DOHH2 (cell line): ENCODE measurements at regions not wholly inside any gene's neighbourhood (a gene's known extent, or its start where the extent isn't known, plus 50 kb on each side); places are given as distances from the start of the nearest gene placed in this dataset.

ENCODE experiments used
- H3F3A ChIP-seq: fragments of 200-600 bp; sonication (generic), shearing (Covaris generic); 2 replicates; pipeline ENCODE4 v1.6.0; 2016; ENCODE audit warnings: antibody characterized with exemption, mild to moderate bottlenecking; ENCODE audit not compliant: control insufficient read depth, insufficient read depth
- H3K27ac ChIP-seq: fragments of 200-600 bp; sonication (generic); 2 replicates; pipeline ENCODE4 v1.5.1; 2014; ENCODE audit warnings: low read depth, mild to moderate bottlenecking, low read length, moderate library complexity
- H3K27me3 ChIP-seq: fragments of 200-600 bp; sonication (generic); 2 replicates; pipeline ENCODE4 v1.6.1; 2014; ENCODE audit warnings: mild to moderate bottlenecking, low read length, mixed read lengths; ENCODE audit not compliant: control insufficient read depth
- H3K36me3 ChIP-seq: fragments of 200-600 bp; sonication (generic); 2 replicates; pipeline ENCODE4 v1.6.1; 2014; ENCODE audit warnings: mild to moderate bottlenecking, low read length, moderate library complexity, mixed read lengths; ENCODE audit not compliant: control insufficient read depth
- H3K4me1 ChIP-seq: fragments of 200-600 bp; sonication (generic); 2 replicates; pipeline ENCODE4 v1.6.1; 2014; ENCODE audit warnings: mild to moderate bottlenecking, low read length, mixed read lengths; ENCODE audit not compliant: control insufficient read depth
- H3K4me2 ChIP-seq: fragments of 200-600 bp; sonication (generic); 2 replicates; pipeline ENCODE4 v1.6.0; 2014; ENCODE audit warnings: mild to moderate bottlenecking, low read length, moderate library complexity
- H3K4me3 ChIP-seq: fragments of 200-600 bp; sonication (generic); 2 replicates; pipeline ENCODE4 v1.5.1; 2014; ENCODE audit warnings: mild to moderate bottlenecking, low read length, mixed read lengths
- H3K79me2 ChIP-seq: fragments of 200-600 bp; sonication (generic); 2 replicates; pipeline ENCODE4 v1.6.1; 2014; ENCODE audit warnings: mild to moderate bottlenecking, low read length, mixed read lengths; ENCODE audit not compliant: control insufficient read depth
- H3K9me2 ChIP-seq: fragments of 200-600 bp; sonication (generic); replicated peaks from 2 replicates; pipeline ENCODE4 v1.6.1; 2014; ENCODE audit warnings: mild to moderate bottlenecking, low read length, mixed read lengths; ENCODE audit not compliant: control insufficient read depth
- H3K9me3 ChIP-seq: fragments of 200-600 bp; sonication (generic); 2 replicates; pipeline ENCODE4 v1.6.1; 2014; ENCODE audit warnings: antibody characterized with exemption, low read length, mixed read lengths; ENCODE audit not compliant: control insufficient read depth, insufficient read depth
- H4K20me1 ChIP-seq: fragments of 200-600 bp; sonication (generic); 2 replicates; pipeline ENCODE4 v1.6.0; 2014; ENCODE audit warnings: low read depth, mild to moderate bottlenecking, antibody characterized with exemption, low read length, moderate library complexity; ENCODE audit not compliant: control insufficient read depth, insufficient read depth
- CTCF ChIP-seq: fragments of 200-600 bp; sonication (generic); IDR thresholded peaks from one replicate; pipeline ENCODE4 v1.5.1; 2014; ENCODE audit warnings: antibody characterized with exemption, mild to moderate bottlenecking, low read depth, low read length; ENCODE audit not compliant: poor library complexity, severe bottlenecking
- EZH2phosphoT487 ChIP-seq: fragments of 200-600 bp; sonication (generic); IDR thresholded peaks from 2 replicates; pipeline ENCODE4 v1.6.1; 2017; ENCODE audit warnings: borderline replicate concordance, mild to moderate bottlenecking, antibody characterized with exemption, low read length, moderate library complexity, mixed read lengths

- no peak overlapping the region for H3K4me3 ChIP-seq
- H3K9me3 ChIP-seq, result no peaks in the 10 kb centered on the region
- no peaks in the 10 kb centered on the region for H3K27me3 ChIP-seq
- TF ChIP-seq EZH2phosphoT487 (no peak), CTCF (no peak)
- no peaks in the 10 kb centered on the region for H3K4me1 ChIP-seq
- H3F3A ChIP-seq, result no peaks in the 10 kb centered on the region
- no peak overlapping the region for H3K27ac ChIP-seq
- no peaks in the 10 kb centered on the region for H3K9me2 ChIP-seq
- no peaks in the 10 kb centered on the region for H3K79me2 ChIP-seq
- H3K36me3 ChIP-seq, result no peaks in the 10 kb centered on the region
- H3K4me2 ChIP-seq, result no peak overlapping the region
- no peaks in the 10 kb centered on the region for H4K20me1 ChIP-seq
Observed at GRCh38 chr11:15589070-15589626, 474.4 kb downstream of the INSC start.

GRCh38 chr11:15590132-15590531, 475.4 kb downstream of the INSC start:
- Histone ChIP-seq H3K4me1 (no peaks in the 10 kb centered on the region), H3K9me2 (no peaks in the 10 kb centered on the region), H4K20me1 (no peaks in the 10 kb centered on the region), H3K4me2 (no peak overlapping the region), H3K36me3 (no peaks in the 10 kb centered on the region), H3K9me3 (no peaks in the 10 kb centered on the region), H3K27me3 (no peaks in the 10 kb centered on the region), H3K79me2 (no peaks in the 10 kb centered on the region), H3K27ac (no peak overlapping the region), H3F3A (no peaks in the 10 kb centered on the region), H3K4me3 (no peak overlapping the region)
- TF ChIP-seq EZH2phosphoT487 (no peak), CTCF (no peak)

- H3F3A ChIP-seq, result no peaks in the 10 kb centered on the region
- no peaks in the 10 kb centered on the region for H3K4me1 ChIP-seq
- H3K4me3 ChIP-seq, result no peak overlapping the region
- H3K27ac ChIP-seq, result no peak overlapping the region
- no peaks in the 10 kb centered on the region for H4K20me1 ChIP-seq
- no peak overlapping the region for H3K4me2 ChIP-seq
- TF ChIP-seq CTCF, result no peak
- TF ChIP-seq EZH2phosphoT487, result no peak
- H3K79me2 ChIP-seq, result no peaks in the 10 kb centered on the region
- no peaks in the 10 kb centered on the region for H3K36me3 ChIP-seq
- H3K27me3 ChIP-seq, result no peaks in the 10 kb centered on the region
- no peaks in the 10 kb centered on the region for H3K9me2 ChIP-seq
- no peaks in the 10 kb centered on the region for H3K9me3 ChIP-seq
Observed at GRCh38 chr11:15591112-15591537, 476.4 kb downstream of the INSC start.

GRCh38 chr11:15594607-15595006, 479.9 kb downstream of the INSC start:
- H4K20me1 ChIP-seq, result no peaks in the 10 kb centered on the region
- no peaks in the 10 kb centered on the region for H3K36me3 ChIP-seq
- H3F3A ChIP-seq, result no peaks in the 10 kb centered on the region
- TF ChIP-seq EZH2phosphoT487 (no peak), CTCF (no peak)
- no peaks in the 10 kb centered on the region for H3K4me1 ChIP-seq
- no peak overlapping the region for H3K4me2 ChIP-seq
- no peak overlapping the region for H3K27ac ChIP-seq
- H3K27me3 ChIP-seq, result no peaks in the 10 kb centered on the region
- no peaks in the 10 kb centered on the region for H3K79me2 ChIP-seq
- no peaks in the 10 kb centered on the region for H3K9me2 ChIP-seq
- H3K9me3 ChIP-seq, result no peaks in the 10 kb centered on the region
- no peak overlapping the region for H3K4me3 ChIP-seq
